HCT116 (cell line): ENCODE measurements at regions not wholly inside any gene's neighbourhood (a gene's known extent, or its start where the extent isn't known, plus 50 kb on each side); places are given as distances from the start of the nearest gene placed in this dataset.

Source experiments
- ATAC-seq: fragments of 200-7000 bp; cut with Tn5 transposase; 2 replicates; pipeline ENCODE4 v1.9.1; 2020; ENCODE audit warnings: mild to moderate bottlenecking, moderate library complexity
- BruUV-seq: library from RNA; stranded (reverse); fragments of 400-500 nt; replicated peaks from 2 replicates; lab custom pipeline; 2021; lab: Mats Ljungman, UMichigan
- CTCF ChIA-PET: fragments of 300-600 bp; sonication (Branson Sonifier 250); formaldehyde crosslinking; loops from one replicate; lab custom pipeline; 2021; ENCODE audit warnings: antibody characterized with exemption; lab: Charles Lee
- POLR2A ChIA-PET: fragments of 300-600, 350-600 bp; sonication (Branson Sonifier 250); formaldehyde crosslinking; loops from one replicate; lab custom pipeline; 2021; ENCODE audit warnings: antibody characterized with exemption; lab: Charles Lee
- RAD21 ChIA-PET, 2 experiments: fragments of 300-600 bp; sonication (Branson Sonifier 250); formaldehyde crosslinking; loops; one replicate each; lab custom pipeline; 2023; ENCODE audit warnings: low total read pairs in 2 of 2; ENCODE audit not compliant: uncharacterized antibody in 2 of 2, unreplicated experiment in 2 of 2, low non-redundant PET in 1 of 2; lab: Charles Lee
- DNase-seq: peaks from one replicate; pipeline ENCODE4 v3.0.0-alpha.2; 2010; ENCODE audit warnings: low read depth, low spot score
- H2AFZ ChIP-seq: fragments of 200-600 bp; shearing (Covaris generic), sonication (generic); 2 replicates; pipeline ENCODE4 v1.6.1; 2017; ENCODE audit warnings: low read depth, mixed run types, mixed read lengths, antibody characterized with exemption, low read length; ENCODE audit not compliant: poor library complexity, severe bottlenecking
- H3K27ac ChIP-seq: 2 replicates; pipeline ENCODE4 v1.5.1; 2012; ENCODE audit warnings: low read depth, low read length
- H3K27me3 ChIP-seq: fragments of 200-600 bp; sonication (generic); 2 replicates; pipeline ENCODE4 v1.6.1; 2016; ENCODE audit warnings: mixed run types, low read length, mixed read lengths; ENCODE audit not compliant: insufficient read depth
- H3K36me3 ChIP-seq, 2 experiments: fragments of 200-500 bp in 1 of 2; fragments of 200-600 bp in 1 of 2; sonication (Bioruptor generic) in 1 of 2; sonication (generic) in 1 of 2; 2 replicates each; pipeline versions ENCODE4 v1.5.1 to v1.6.1; 2014 to 2016; ENCODE audit warnings: low read length in 2 of 2, inconsistent platforms in 1 of 2, mixed read lengths in 1 of 2, mixed run types in 1 of 2; ENCODE audit not compliant: insufficient read depth in 2 of 2, control insufficient read depth in 1 of 2
- H3K4me1 ChIP-seq, 2 experiments: fragments of 200-600 bp in 1 of 2; sonication (generic) in 1 of 2; 2 replicates each; pipeline versions ENCODE4 v1.5.1 to v1.6.1; 2012 to 2017; ENCODE audit warnings: low read length in 2 of 2, inconsistent platforms in 1 of 2, mild to moderate bottlenecking in 1 of 2, mixed read lengths in 1 of 2, mixed run types in 1 of 2, moderate library complexity in 1 of 2; ENCODE audit not compliant: insufficient read depth in 2 of 2, control insufficient read depth in 1 of 2
- H3K4me2 ChIP-seq: fragments of 200-600 bp; sonication (generic); 2 replicates; pipeline ENCODE4 v1.6.1; 2017; ENCODE audit warnings: mixed run types, low read length, mixed read lengths
- H3K4me3 ChIP-seq, 2 experiments: fragments of 200-600 bp in 1 of 2; sonication (generic) in 1 of 2; replicated peaks in 1 of 2; 2 replicates each; pipeline ENCODE4 v1.5.1; 2011 to 2016; ENCODE audit warnings: low read length in 2 of 2, control low read depth in 1 of 2, low read depth in 1 of 2, mild to moderate bottlenecking in 1 of 2, mixed read lengths in 1 of 2, mixed run types in 1 of 2
- H3K79me2 ChIP-seq: fragments of 200-600 bp; sonication (generic); 2 replicates; pipeline ENCODE4 v1.6.1; 2017; ENCODE audit warnings: mild to moderate bottlenecking, mixed run types, low read length, moderate library complexity, mixed read lengths; ENCODE audit not compliant: insufficient read depth
- H3K9ac ChIP-seq: fragments of 200-600 bp; sonication (generic); 2 replicates; pipeline ENCODE4 v1.6.1; 2016; ENCODE audit warnings: low read length, mixed read lengths
- H3K9me2 ChIP-seq: fragments of 200-600 bp; sonication (generic), shearing (Covaris generic); 2 replicates; pipeline ENCODE4 v1.6.1; 2017; ENCODE audit warnings: mixed run types, mild to moderate bottlenecking, moderate library complexity; ENCODE audit not compliant: insufficient read depth
- H3K9me3 ChIP-seq, 2 experiments: fragments of 200-500 bp in 1 of 2; fragments of 200-600 bp in 1 of 2; sonication (Bioruptor generic) in 1 of 2; sonication (generic) in 1 of 2; 2 replicates each; pipeline ENCODE4 v1.6.1; 2014 to 2017; ENCODE audit warnings: low read length in 2 of 2, mixed read lengths in 2 of 2, inconsistent platforms in 1 of 2, low read depth in 1 of 2, mild to moderate bottlenecking in 1 of 2, mixed run types in 1 of 2, moderate library complexity in 1 of 2; ENCODE audit not compliant: control insufficient read depth in 1 of 2, insufficient read depth in 1 of 2
- H4K20me1 ChIP-seq: fragments of 200-600 bp; sonication (generic), shearing (Covaris generic); 2 replicates; pipeline ENCODE4 v1.6.1; 2017; ENCODE audit warnings: mixed run types, mild to moderate bottlenecking, moderate library complexity; ENCODE audit not compliant: insufficient read depth
- CBX3 ChIP-seq: IDR thresholded peaks from 2 replicates; pipeline ENCODE4 v1.6.1; 2012; ENCODE audit warnings: low read depth
- EGR1 ChIP-seq: IDR thresholded peaks from 2 replicates; pipeline ENCODE4 v1.6.1; 2012; ENCODE audit warnings: low read depth
- ELF1 ChIP-seq: IDR thresholded peaks from 2 replicates; pipeline ENCODE4 v1.6.1; 2012; ENCODE audit warnings: low read depth, borderline replicate concordance
- EZH2 ChIP-seq: fragments of 200-600 bp; sonication (generic); IDR thresholded peaks from 2 replicates; pipeline ENCODE4 v1.6.1; 2017; ENCODE audit warnings: antibody characterized with exemption, mixed run types
- FOSL1 ChIP-seq: IDR thresholded peaks from 2 replicates; pipeline ENCODE4 v1.6.1; 2012; ENCODE audit warnings: low read depth
- MAX ChIP-seq: IDR thresholded peaks from 2 replicates; pipeline ENCODE4 v1.6.1; 2012
- POLR2A ChIP-seq: IDR thresholded peaks from 2 replicates; pipeline ENCODE4 v1.7.0; 2011; ENCODE audit warnings: borderline replicate concordance; ENCODE audit not compliant: insufficient read depth, insufficient read length; ENCODE audit errors: extremely low read depth
- RAD21 ChIP-seq: IDR thresholded peaks from 2 replicates; pipeline ENCODE4 v1.6.1; 2012; ENCODE audit warnings: low read depth, mild to moderate bottlenecking
- SIN3A ChIP-seq: IDR thresholded peaks from 2 replicates; pipeline ENCODE4 v1.6.1; 2012; ENCODE audit warnings: low read depth
- SP1 ChIP-seq: IDR thresholded peaks from 2 replicates; pipeline ENCODE4 v1.6.1; 2012; ENCODE audit warnings: low read depth
- SRF ChIP-seq: IDR thresholded peaks from 2 replicates; pipeline ENCODE4 v1.6.1; 2012; ENCODE audit warnings: low read depth
- TCF7L2 ChIP-seq: IDR thresholded peaks from 2 replicates; pipeline ENCODE4 v1.7.0; 2011; ENCODE audit warnings: borderline replicate concordance, inconsistent platforms; ENCODE audit not compliant: insufficient read depth, insufficient read length; ENCODE audit errors: extremely low read depth
- YY1 ChIP-seq: IDR thresholded peaks from 2 replicates; pipeline ENCODE4 v1.6.1; 2011; ENCODE audit warnings: low read length, low read depth, moderate library complexity, mild to moderate bottlenecking; ENCODE audit not compliant: insufficient replicate concordance; ENCODE audit errors: extremely low read depth
- ZFX ChIP-seq: fragments of 450-650 bp; IDR thresholded peaks from 2 replicates; pipeline ENCODE4 v1.6.1; 2017
- ZNF274 ChIP-seq: fragments of 200-500 bp; sonication (Bioruptor generic); IDR thresholded peaks from 2 replicates; pipeline ENCODE4 v1.6.1; 2014; ENCODE audit warnings: mild to moderate bottlenecking, low read depth, low read length, inconsistent platforms
- intact Hi-C: fragments of 100-400 bp; cut with micrococcal nuclease; formaldehyde crosslinking; loops from 2 replicates; pipeline ENCODE4 v1.10.0; 2022
- TF ChIP-seq, protein P1 (sequence below): IDR thresholded peaks from 2 replicates; pipeline ENCODE4 v1.6.1; 2012
- TF ChIP-seq, protein P2 (sequence below), 3 experiments: fragments of 200-600 bp in 1 of 3; sonication (generic) in 1 of 3; IDR thresholded peaks in 2 of 3; conservative IDR thresholded peaks in 1 of 3; 2 replicates each; pipeline ENCODE4 v1.5.1; 2012 to 2017; ENCODE audit warnings: low read depth in 2 of 3, low read length in 2 of 3, antibody characterized with exemption in 1 of 3, borderline replicate concordance in 1 of 3, control low read depth in 1 of 3, mild to moderate bottlenecking in 1 of 3, mixed read lengths in 1 of 3, mixed run types in 1 of 3, moderate library complexity in 1 of 3; ENCODE audit not compliant: insufficient read depth in 1 of 3
- TF ChIP-seq, protein P3 (sequence below): IDR thresholded peaks from 2 replicates; pipeline ENCODE4 v1.6.1; 2011; ENCODE audit warnings: mild to moderate bottlenecking, low read length, moderate library complexity; ENCODE audit not compliant: insufficient replicate concordance; ENCODE audit errors: extremely low read depth

- H3K27ac ChIP-seq = no peak overlapping the region
- H3K9me3 ChIP-seq = peaks cover 11 to 22% of the 10 kb centered on the region in 2 experiments; a peak in 2 of 4 replicates
- DNase-seq (no peak), ATAC-seq (no peak)
- no peaks in the 10 kb centered on the region for H4K20me1 ChIP-seq
- H3K4me2 ChIP-seq = no peak overlapping the region
- H3K27me3 ChIP-seq = no peaks in the 10 kb centered on the region
- no peak overlapping the region for H3K9ac ChIP-seq
- ChIA-PET CTCF (no interaction called here), POLR2A (no interaction called here), RAD21 (no interaction called here)
- intact Hi-C loops = no loop called here
- no peaks in the 10 kb centered on the region for H3K4me1 ChIP-seq
- H3K79me2 ChIP-seq = no peaks in the 10 kb centered on the region
- no peaks in the 10 kb centered on the region for H3K36me3 ChIP-seq
- H2AFZ ChIP-seq = no peak overlapping the region
- H3K9me2 ChIP-seq = no peaks in the 10 kb centered on the region
- no peak for TF ChIP-seq YY1
- no peak for TF ChIP-seq CBX3
- TF ChIP-seq ZNF274 = no peak
- no peak for TF ChIP-seq RAD21
- TF ChIP-seq, protein P1, sequence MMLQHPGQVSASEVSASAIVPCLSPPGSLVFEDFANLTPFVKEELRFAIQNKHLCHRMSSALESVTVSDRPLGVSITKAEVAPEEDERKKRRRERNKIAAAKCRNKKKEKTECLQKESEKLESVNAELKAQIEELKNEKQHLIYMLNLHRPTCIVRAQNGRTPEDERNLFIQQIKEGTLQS = no peak
- TF ChIP-seq MAX = no peak
- TF ChIP-seq FOSL1 = no peak
- no peak for TF ChIP-seq POLR2A
- no peak for TF ChIP-seq ZFX
- TF ChIP-seq, protein P2, sequence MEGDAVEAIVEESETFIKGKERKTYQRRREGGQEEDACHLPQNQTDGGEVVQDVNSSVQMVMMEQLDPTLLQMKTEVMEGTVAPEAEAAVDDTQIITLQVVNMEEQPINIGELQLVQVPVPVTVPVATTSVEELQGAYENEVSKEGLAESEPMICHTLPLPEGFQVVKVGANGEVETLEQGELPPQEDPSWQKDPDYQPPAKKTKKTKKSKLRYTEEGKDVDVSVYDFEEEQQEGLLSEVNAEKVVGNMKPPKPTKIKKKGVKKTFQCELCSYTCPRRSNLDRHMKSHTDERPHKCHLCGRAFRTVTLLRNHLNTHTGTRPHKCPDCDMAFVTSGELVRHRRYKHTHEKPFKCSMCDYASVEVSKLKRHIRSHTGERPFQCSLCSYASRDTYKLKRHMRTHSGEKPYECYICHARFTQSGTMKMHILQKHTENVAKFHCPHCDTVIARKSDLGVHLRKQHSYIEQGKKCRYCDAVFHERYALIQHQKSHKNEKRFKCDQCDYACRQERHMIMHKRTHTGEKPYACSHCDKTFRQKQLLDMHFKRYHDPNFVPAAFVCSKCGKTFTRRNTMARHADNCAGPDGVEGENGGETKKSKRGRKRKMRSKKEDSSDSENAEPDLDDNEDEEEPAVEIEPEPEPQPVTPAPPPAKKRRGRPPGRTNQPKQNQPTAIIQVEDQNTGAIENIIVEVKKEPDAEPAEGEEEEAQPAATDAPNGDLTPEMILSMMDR (IDR thresholded peaks at IDR 0.05 in 2 of 3, conservative IDR thresholded peaks at IDR 0.05 in 1 of 3; ENCODE audit: borderline replicate concordance in 1 of 3, insufficient read depth in 1 of 3, low read depth in 2 of 3, low read length in 2 of 3) = no peak
- TF ChIP-seq SIN3A = no peak
- TF ChIP-seq TCF7L2 = no peak
- TF ChIP-seq, protein P3, sequence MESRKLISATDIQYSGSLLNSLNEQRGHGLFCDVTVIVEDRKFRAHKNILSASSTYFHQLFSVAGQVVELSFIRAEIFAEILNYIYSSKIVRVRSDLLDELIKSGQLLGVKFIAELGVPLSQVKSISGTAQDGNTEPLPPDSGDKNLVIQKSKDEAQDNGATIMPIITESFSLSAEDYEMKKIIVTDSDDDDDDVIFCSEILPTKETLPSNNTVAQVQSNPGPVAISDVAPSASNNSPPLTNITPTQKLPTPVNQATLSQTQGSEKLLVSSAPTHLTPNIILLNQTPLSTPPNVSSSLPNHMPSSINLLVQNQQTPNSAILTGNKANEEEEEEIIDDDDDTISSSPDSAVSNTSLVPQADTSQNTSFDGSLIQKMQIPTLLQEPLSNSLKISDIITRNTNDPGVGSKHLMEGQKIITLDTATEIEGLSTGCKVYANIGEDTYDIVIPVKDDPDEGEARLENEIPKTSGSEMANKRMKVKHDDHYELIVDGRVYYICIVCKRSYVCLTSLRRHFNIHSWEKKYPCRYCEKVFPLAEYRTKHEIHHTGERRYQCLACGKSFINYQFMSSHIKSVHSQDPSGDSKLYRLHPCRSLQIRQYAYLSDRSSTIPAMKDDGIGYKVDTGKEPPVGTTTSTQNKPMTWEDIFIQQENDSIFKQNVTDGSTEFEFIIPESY = no peak
- TF ChIP-seq ELF1 = no peak
- TF ChIP-seq SRF = no peak
- no peak for TF ChIP-seq EGR1
- no peak for TF ChIP-seq EZH2
- no peak for TF ChIP-seq SP1
- no peak overlapping the region for H3K4me3 ChIP-seq
- no TSS peak for BruUV-seq
Observed at GRCh38 chr9:117869287-117869686, 165.1 kb downstream of the TLR4 start.
